MM.1S (cell line): ENCODE measurements at regions not wholly inside any gene's neighbourhood (a gene's known extent, or its start where the extent isn't known, plus 50 kb on each side); places are given as distances from the start of the nearest gene placed in this dataset.

Experiments used
- DNase-seq: peaks from one replicate; pipeline ENCODE4 v3.0.0-alpha.2; 2015
- H2AFZ ChIP-seq: fragments of 300-600 bp; sonication (generic); 2 replicates; pipeline ENCODE4 v1.6.0; 2016; ENCODE audit warnings: antibody characterized with exemption, low read length
- H3F3A ChIP-seq: fragments of 300-600 bp; sonication (generic); 2 replicates; pipeline ENCODE4 v1.6.1; 2016; ENCODE audit warnings: mild to moderate bottlenecking, antibody characterized with exemption, low read length, moderate library complexity, mixed read lengths; ENCODE audit not compliant: insufficient read depth
- H3K27ac ChIP-seq: fragments of 300-600 bp; sonication (generic); 2 replicates; pipeline ENCODE4 v1.5.1; 2016; ENCODE audit warnings: mild to moderate bottlenecking, low read length
- H3K27me3 ChIP-seq: fragments of 300-600 bp; sonication (generic); replicated peaks from 2 replicates; pipeline ENCODE4 v1.6.0; 2016; ENCODE audit warnings: low read length; ENCODE audit not compliant: insufficient read depth
- H3K36me3 ChIP-seq: fragments of 300-600 bp; sonication (generic); replicated peaks from 2 replicates; pipeline ENCODE4 v1.6.1; 2016; ENCODE audit warnings: mild to moderate bottlenecking, low read length, mixed read lengths; ENCODE audit not compliant: insufficient read depth
- H3K4me1 ChIP-seq: fragments of 300-600 bp; sonication (generic); 2 replicates; pipeline ENCODE4 v1.6.1; 2016; ENCODE audit warnings: low read length, mixed read lengths
- H3K4me2 ChIP-seq: fragments of 300-600 bp; sonication (generic); 2 replicates; pipeline ENCODE4 v1.6.0; 2016; ENCODE audit warnings: low read depth, low read length
- H3K4me3 ChIP-seq: fragments of 300-600 bp; sonication (generic); 2 replicates; pipeline ENCODE4 v1.5.1; 2016; ENCODE audit warnings: low read length, mixed read lengths
- H3K79me2 ChIP-seq: fragments of 300-600 bp; sonication (generic); 2 replicates; pipeline ENCODE4 v1.6.1; 2016; ENCODE audit warnings: mixed run types, low read length, mixed read lengths
- H3K9ac ChIP-seq: fragments of 300-600 bp; sonication (generic); 2 replicates; pipeline ENCODE4 v1.6.1; 2016; ENCODE audit warnings: low read length, mixed read lengths
- H3K9me2 ChIP-seq: fragments of 300-600 bp; sonication (generic); replicated peaks from 2 replicates; pipeline ENCODE4 v1.6.1; 2016; ENCODE audit warnings: mild to moderate bottlenecking, low read length, mixed read lengths; ENCODE audit not compliant: insufficient read depth
- H3K9me3 ChIP-seq: fragments of 300-600 bp; sonication (generic); replicated peaks from 2 replicates; pipeline ENCODE4 v1.6.1; 2016; ENCODE audit warnings: mild to moderate bottlenecking, low read length, mixed read lengths; ENCODE audit not compliant: insufficient read depth
- H4K20me1 ChIP-seq: fragments of 300-600 bp; sonication (generic); 2 replicates; pipeline ENCODE4 v1.6.1; 2016; ENCODE audit warnings: mild to moderate bottlenecking, low read length, moderate library complexity, mixed read lengths; ENCODE audit not compliant: insufficient read depth
- CTCF ChIP-seq: fragments of 300-600 bp; sonication (generic); IDR thresholded peaks from 2 replicates; pipeline ENCODE4 v1.5.1; 2016; ENCODE audit warnings: antibody characterized with exemption, low read length, mixed read lengths
- EZH2 ChIP-seq: fragments of 300-600 bp; sonication (generic); optimal IDR thresholded peaks from 2 replicates; pipeline ENCODE3; 2017; ENCODE audit warnings: low read depth, mild to moderate bottlenecking, antibody characterized with exemption, low read length, mixed read lengths
- EZH2phosphoT487 ChIP-seq: fragments of 300-600 bp; sonication (generic); IDR thresholded peaks from 2 replicates; pipeline ENCODE4 v1.6.1; 2018; ENCODE audit warnings: antibody characterized with exemption, low read length

- no peak for DNase-seq
- Histone ChIP-seq H3K9ac (no peak overlapping the region), H3K79me2 (no peaks in the 10 kb centered on the region), H3F3A (no peaks in the 10 kb centered on the region), H3K36me3 (no peaks in the 10 kb centered on the region), H3K27ac (no peak overlapping the region), H3K9me2 (no peaks in the 10 kb centered on the region), H3K27me3 (no peaks in the 10 kb centered on the region), H4K20me1 (no peaks in the 10 kb centered on the region), H2AFZ (no peak overlapping the region), H3K4me2 (no peak overlapping the region), H3K4me3 (no peak overlapping the region), H3K9me3 (no peaks in the 10 kb centered on the region), H3K4me1 (no peaks in the 10 kb centered on the region)
- TF ChIP-seq CTCF, result no peak
- TF ChIP-seq EZH2, result no peak
- no peak for TF ChIP-seq EZH2phosphoT487
Observed at GRCh38 chr1:170377440-170377839, 154.5 kb upstream of the GORAB start.

- H4K20me1 ChIP-seq, result no peaks in the 10 kb centered on the region
- no peaks in the 10 kb centered on the region for H3K27me3 ChIP-seq
- no peak overlapping the region for H2AFZ ChIP-seq
- no peaks in the 10 kb centered on the region for H3K4me1 ChIP-seq
- no peaks in the 10 kb centered on the region for H3K36me3 ChIP-seq
- H3K9me2 ChIP-seq, result no peaks in the 10 kb centered on the region
- no peaks in the 10 kb centered on the region for H3F3A ChIP-seq
- no peak overlapping the region for H3K9ac ChIP-seq
- no peak overlapping the region for H3K27ac ChIP-seq
- H3K4me3 ChIP-seq, result no peak overlapping the region
- no peaks in the 10 kb centered on the region for H3K9me3 ChIP-seq
- no peak for DNase-seq
- H3K4me2 ChIP-seq, result no peak overlapping the region
- TF ChIP-seq CTCF (no peak), EZH2 (no peak), EZH2phosphoT487 (no peak)
- no peaks in the 10 kb centered on the region for H3K79me2 ChIP-seq
Observed at GRCh38 chr1:170377896-170378634, 153.9 kb upstream of the GORAB start.

DNA sequence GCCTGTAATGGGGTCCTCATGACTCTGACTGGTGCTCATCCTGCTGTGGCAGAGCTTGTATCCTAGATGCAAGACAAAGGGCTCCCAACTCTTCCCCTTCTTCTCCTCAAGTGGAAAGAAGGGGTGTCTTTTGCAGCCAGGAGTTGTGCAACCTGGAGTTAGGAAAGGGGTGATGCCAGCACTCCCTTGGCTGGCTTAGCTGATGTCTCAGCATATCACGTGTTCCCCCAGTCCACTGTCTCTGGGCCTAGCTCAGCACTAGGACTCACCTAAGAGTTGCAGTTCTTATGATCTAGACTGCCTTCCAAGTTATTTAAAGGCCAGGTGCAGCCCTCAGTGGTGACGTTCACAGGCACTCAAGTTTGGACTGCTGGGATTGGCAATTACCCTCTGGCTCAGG is 146.2 kb upstream of the GORAB start:
- TF ChIP-seq CTCF (no peak), EZH2phosphoT487 (no peak), EZH2 (no peak)
- no peaks in the 10 kb centered on the region for H3K27me3 ChIP-seq
- no peaks in the 10 kb centered on the region for H3K9me2 ChIP-seq
- no peak overlapping the region for H2AFZ ChIP-seq
- no peaks in the 10 kb centered on the region for H3F3A ChIP-seq
- no peaks in the 10 kb centered on the region for H3K79me2 ChIP-seq
- DNase-seq, result no peak
- no peaks in the 10 kb centered on the region for H3K4me1 ChIP-seq
- H3K4me3 ChIP-seq, result no peak overlapping the region
- no peak overlapping the region for H3K4me2 ChIP-seq
- H3K9ac ChIP-seq, result no peak overlapping the region
- H3K9me3 ChIP-seq, result no peaks in the 10 kb centered on the region
- H4K20me1 ChIP-seq, result no peaks in the 10 kb centered on the region
- H3K36me3 ChIP-seq, result no peaks in the 10 kb centered on the region
- no peak overlapping the region for H3K27ac ChIP-seq
